GM23338 (cell line): ENCODE measurements at regions not wholly inside any gene's neighbourhood (a gene's known extent, or its start where the extent isn't known, plus 50 kb on each side); places are given as distances from the start of the nearest gene placed in this dataset.
"Not testable (repeated sequence)": the region's sequence is repeated elsewhere in the genome, so short reads cannot be mapped to it uniquely, and the experiment has no call there.

Source experiments
- ATAC-seq: fragments of 200-7000 bp; cut with Tn5 transposase; 3 replicates; pipeline ENCODE4 v1.9.1; 2020
- DNase-seq: peaks from one replicate; pipeline ENCODE4 v3.0.0-alpha.2; 2015; ENCODE audit warnings: low spot score
- H2AFZ ChIP-seq: fragments of 200-600 bp; sonication (generic); 2 replicates; pipeline ENCODE4 v1.8.0; 2016; ENCODE audit warnings: antibody characterized with exemption, mild to moderate bottlenecking, moderate library complexity
- H3F3A ChIP-seq: fragments of 200-600 bp; sonication (generic); replicated peaks from 2 replicates; pipeline ENCODE4 v1.8.0; 2017; ENCODE audit warnings: antibody characterized with exemption, mixed run types, low read depth
- H3K27ac ChIP-seq: fragments of 200-600 bp; sonication (generic); 2 replicates; pipeline ENCODE4 v1.6.1; 2016; ENCODE audit warnings: low read depth
- H3K27me3 ChIP-seq: fragments of 200-600 bp; sonication (generic); 2 replicates; pipeline ENCODE4 v1.8.0; 2016; ENCODE audit warnings: mild to moderate bottlenecking, mixed run types, moderate library complexity; ENCODE audit not compliant: insufficient read depth
- H3K36me3 ChIP-seq: fragments of 200-600 bp; sonication (generic); 2 replicates; pipeline ENCODE4 v1.8.0; 2016; ENCODE audit warnings: mild to moderate bottlenecking; ENCODE audit not compliant: insufficient read depth
- H3K4me1 ChIP-seq: fragments of 200-600 bp; sonication (generic); 2 replicates; pipeline ENCODE4 v1.8.0; 2016; ENCODE audit warnings: mild to moderate bottlenecking, moderate library complexity; ENCODE audit not compliant: insufficient read depth
- H3K4me2 ChIP-seq: fragments of 200-600 bp; sonication (generic); 2 replicates; pipeline ENCODE4 v1.7.1; 2017; ENCODE audit warnings: mixed run types
- H3K4me3 ChIP-seq: fragments of 200-600 bp; sonication (generic); 2 replicates; pipeline ENCODE4 v1.6.1; 2016; ENCODE audit warnings: mixed run types
- H3K79me2 ChIP-seq: fragments of 200-600 bp; sonication (generic); replicated peaks from 2 replicates; pipeline ENCODE4 v1.8.0; 2017; ENCODE audit warnings: mild to moderate bottlenecking; ENCODE audit not compliant: insufficient read depth
- H3K9me2 ChIP-seq: fragments of 200-600 bp; sonication (generic); 2 replicates; pipeline ENCODE4 v1.8.0; 2017; ENCODE audit not compliant: insufficient read depth
- H4K20me1 ChIP-seq: fragments of 200-600 bp; sonication (generic); replicated peaks from 2 replicates; pipeline ENCODE4 v1.8.0; 2017; ENCODE audit warnings: mild to moderate bottlenecking; ENCODE audit not compliant: insufficient read depth
- H3K27ac Mint-ChIP-seq: 2 replicates; pipeline ENCODE4 v1.8.0; 2020; ENCODE audit warnings: inconsistent platforms, mild to moderate bottlenecking, moderate library complexity, mixed read lengths
- H3K27me3 Mint-ChIP-seq: 3 replicates; pipeline ENCODE4 v1.8.0; 2022; ENCODE audit warnings: low read depth, mild to moderate bottlenecking, moderate library complexity, mixed read lengths, inconsistent platforms; ENCODE audit not compliant: insufficient read depth, poor library complexity
- H3K36me3 Mint-ChIP-seq: 3 replicates; pipeline ENCODE4 v1.8.0; 2021; ENCODE audit warnings: low read depth, mild to moderate bottlenecking, inconsistent platforms, moderate library complexity, mixed read lengths
- H3K4me1 Mint-ChIP-seq: 3 replicates; pipeline ENCODE4 v1.8.0; 2020; ENCODE audit warnings: mild to moderate bottlenecking, inconsistent platforms, mixed read lengths
- H3K4me3 Mint-ChIP-seq: 3 replicates; pipeline ENCODE4 v1.8.0; 2021; ENCODE audit warnings: moderate library complexity, mild to moderate bottlenecking, inconsistent platforms, mixed read lengths
- H3K9me3 Mint-ChIP-seq: 3 replicates; pipeline ENCODE4 v1.8.0; 2020; ENCODE audit warnings: moderate library complexity, mild to moderate bottlenecking, inconsistent platforms, mixed read lengths
- CREB1 ChIP-seq: fragments of 250-450 bp; sonication (Bioruptor Pico); IDR thresholded peaks from 2 replicates; pipeline ENCODE4 v1.5.0; 2020; ENCODE audit warnings: low read depth, mild to moderate bottlenecking, moderate library complexity
- ETS1 ChIP-seq: IDR thresholded peaks from 2 replicates; pipeline ENCODE4 v1.6.1; 2016; ENCODE audit warnings: antibody characterized with exemption
- EZH2 ChIP-seq: fragments of 200-600 bp; sonication (generic); IDR thresholded peaks from one replicate; pipeline ENCODE4 v1.8.0; 2017; ENCODE audit warnings: antibody characterized with exemption, mild to moderate bottlenecking, low read depth; ENCODE audit not compliant: unreplicated experiment
- EZH2phosphoT487 ChIP-seq: fragments of 200-600 bp; sonication (generic); IDR thresholded peaks from one replicate; pipeline ENCODE4 v1.8.1; 2018; ENCODE audit warnings: antibody characterized with exemption; ENCODE audit not compliant: unreplicated experiment
- JUNB ChIP-seq: IDR thresholded peaks from one replicate; pipeline ENCODE4 v1.6.1; 2016; ENCODE audit warnings: antibody characterized with exemption; ENCODE audit not compliant: unreplicated experiment
- NANOG ChIP-seq: IDR thresholded peaks from 2 replicates; pipeline ENCODE4 v1.6.1; 2016; ENCODE audit warnings: antibody characterized with exemption, borderline replicate concordance
- STAT1 ChIP-seq: IDR thresholded peaks from one replicate; pipeline ENCODE4 v1.6.1; 2016; ENCODE audit warnings: antibody characterized with exemption; ENCODE audit not compliant: unreplicated experiment
- ZNF114 ChIP-seq: fragments of 250-450 bp; sonication (Bioruptor Pico); IDR thresholded peaks from 2 replicates; pipeline ENCODE4 v1.5.0; 2020; ENCODE audit warnings: mild to moderate bottlenecking, moderate library complexity
- TF ChIP-seq, protein P1 (sequence below): fragments of 250-450 bp; sonication (Bioruptor Pico); IDR thresholded peaks from 2 replicates; pipeline ENCODE4 v1.5.0; 2020; ENCODE audit warnings: mild to moderate bottlenecking, moderate library complexity
- TF ChIP-seq, protein P2 (sequence below), 2 experiments: fragments of 200-600 bp in 1 of 2; sonication (generic) in 1 of 2; conservative IDR thresholded peaks; 2 replicates each; pipeline versions ENCODE4 v1.5.1 to v1.6.1; 2016 to 2017; ENCODE audit warnings: antibody characterized with exemption in 2 of 2, low read depth in 2 of 2, mild to moderate bottlenecking in 2 of 2, moderate library complexity in 1 of 2

DNA sequence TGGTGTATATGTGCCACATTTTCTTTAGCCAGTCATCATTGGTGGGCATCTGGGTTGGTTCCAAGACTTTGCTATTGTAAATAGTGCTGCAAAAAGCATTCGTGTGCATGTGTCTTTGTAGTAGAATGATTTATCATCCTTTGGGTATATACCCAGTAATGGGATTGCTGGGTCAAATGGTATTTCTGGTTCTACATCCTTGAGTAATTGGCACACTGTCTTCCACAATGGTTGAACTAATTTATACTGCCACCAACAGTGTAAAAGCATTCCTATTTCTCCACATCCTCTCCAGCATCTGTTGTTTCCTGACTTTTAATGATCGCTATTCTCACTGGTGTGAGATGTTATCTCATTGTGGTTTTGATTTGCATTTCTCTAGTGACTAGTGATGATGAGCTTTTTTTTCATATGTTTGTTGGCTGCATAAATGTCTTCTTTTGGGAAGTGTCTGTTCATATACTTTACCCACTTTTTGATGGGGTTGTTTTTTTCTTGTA, 264.6 kb upstream of the ETAA1 start:
- not testable (repeated sequence) for H3K27me3 Mint-ChIP-seq, H3K4me1 ChIP-seq, H3K36me3 Mint-ChIP-seq, DNase-seq, H3K4me1 Mint-ChIP-seq, H3F3A ChIP-seq, ATAC-seq, H3K27ac Mint-ChIP-seq, H3K79me2 ChIP-seq, H3K4me2 ChIP-seq, H3K4me3 Mint-ChIP-seq, H2AFZ ChIP-seq, H4K20me1 ChIP-seq, H3K4me3 ChIP-seq, H3K9me3 Mint-ChIP-seq, H3K27ac ChIP-seq, H3K36me3 ChIP-seq, H3K9me2 ChIP-seq, H3K27me3 ChIP-seq

GRCh38 chr2:67135208-67135607, 261.9 kb upstream of the ETAA1 start:
- Mint-ChIP-seq H3K4me1 (no peaks in the 10 kb centered on the region), H3K27me3 (no peaks in the 10 kb centered on the region), H3K36me3 (no peaks in the 10 kb centered on the region), H3K9me3 (no peaks in the 10 kb centered on the region), H3K4me3 (no peak overlapping the region), H3K27ac (no peak overlapping the region)
- H3F3A ChIP-seq = no peaks in the 10 kb centered on the region
- no peaks in the 10 kb centered on the region for H3K36me3 ChIP-seq
- no peak overlapping the region for H3K4me2 ChIP-seq
- H4K20me1 ChIP-seq = no peaks in the 10 kb centered on the region
- H2AFZ ChIP-seq = no peak overlapping the region
- ATAC-seq (no peak), DNase-seq (no peak)
- no peaks in the 10 kb centered on the region for H3K79me2 ChIP-seq
- no peaks in the 10 kb centered on the region for H3K9me2 ChIP-seq
- TF ChIP-seq ETS1 (no peak), JUNB (no peak), EZH2 (no peak), CREB1 (CRISPR knock-in tag) (no peak), STAT1 (no peak), EZH2phosphoT487 (no peak), ZNF114 (CRISPR knock-in tag) (no peak), NANOG (no peak)
- TF ChIP-seq, protein P1, sequence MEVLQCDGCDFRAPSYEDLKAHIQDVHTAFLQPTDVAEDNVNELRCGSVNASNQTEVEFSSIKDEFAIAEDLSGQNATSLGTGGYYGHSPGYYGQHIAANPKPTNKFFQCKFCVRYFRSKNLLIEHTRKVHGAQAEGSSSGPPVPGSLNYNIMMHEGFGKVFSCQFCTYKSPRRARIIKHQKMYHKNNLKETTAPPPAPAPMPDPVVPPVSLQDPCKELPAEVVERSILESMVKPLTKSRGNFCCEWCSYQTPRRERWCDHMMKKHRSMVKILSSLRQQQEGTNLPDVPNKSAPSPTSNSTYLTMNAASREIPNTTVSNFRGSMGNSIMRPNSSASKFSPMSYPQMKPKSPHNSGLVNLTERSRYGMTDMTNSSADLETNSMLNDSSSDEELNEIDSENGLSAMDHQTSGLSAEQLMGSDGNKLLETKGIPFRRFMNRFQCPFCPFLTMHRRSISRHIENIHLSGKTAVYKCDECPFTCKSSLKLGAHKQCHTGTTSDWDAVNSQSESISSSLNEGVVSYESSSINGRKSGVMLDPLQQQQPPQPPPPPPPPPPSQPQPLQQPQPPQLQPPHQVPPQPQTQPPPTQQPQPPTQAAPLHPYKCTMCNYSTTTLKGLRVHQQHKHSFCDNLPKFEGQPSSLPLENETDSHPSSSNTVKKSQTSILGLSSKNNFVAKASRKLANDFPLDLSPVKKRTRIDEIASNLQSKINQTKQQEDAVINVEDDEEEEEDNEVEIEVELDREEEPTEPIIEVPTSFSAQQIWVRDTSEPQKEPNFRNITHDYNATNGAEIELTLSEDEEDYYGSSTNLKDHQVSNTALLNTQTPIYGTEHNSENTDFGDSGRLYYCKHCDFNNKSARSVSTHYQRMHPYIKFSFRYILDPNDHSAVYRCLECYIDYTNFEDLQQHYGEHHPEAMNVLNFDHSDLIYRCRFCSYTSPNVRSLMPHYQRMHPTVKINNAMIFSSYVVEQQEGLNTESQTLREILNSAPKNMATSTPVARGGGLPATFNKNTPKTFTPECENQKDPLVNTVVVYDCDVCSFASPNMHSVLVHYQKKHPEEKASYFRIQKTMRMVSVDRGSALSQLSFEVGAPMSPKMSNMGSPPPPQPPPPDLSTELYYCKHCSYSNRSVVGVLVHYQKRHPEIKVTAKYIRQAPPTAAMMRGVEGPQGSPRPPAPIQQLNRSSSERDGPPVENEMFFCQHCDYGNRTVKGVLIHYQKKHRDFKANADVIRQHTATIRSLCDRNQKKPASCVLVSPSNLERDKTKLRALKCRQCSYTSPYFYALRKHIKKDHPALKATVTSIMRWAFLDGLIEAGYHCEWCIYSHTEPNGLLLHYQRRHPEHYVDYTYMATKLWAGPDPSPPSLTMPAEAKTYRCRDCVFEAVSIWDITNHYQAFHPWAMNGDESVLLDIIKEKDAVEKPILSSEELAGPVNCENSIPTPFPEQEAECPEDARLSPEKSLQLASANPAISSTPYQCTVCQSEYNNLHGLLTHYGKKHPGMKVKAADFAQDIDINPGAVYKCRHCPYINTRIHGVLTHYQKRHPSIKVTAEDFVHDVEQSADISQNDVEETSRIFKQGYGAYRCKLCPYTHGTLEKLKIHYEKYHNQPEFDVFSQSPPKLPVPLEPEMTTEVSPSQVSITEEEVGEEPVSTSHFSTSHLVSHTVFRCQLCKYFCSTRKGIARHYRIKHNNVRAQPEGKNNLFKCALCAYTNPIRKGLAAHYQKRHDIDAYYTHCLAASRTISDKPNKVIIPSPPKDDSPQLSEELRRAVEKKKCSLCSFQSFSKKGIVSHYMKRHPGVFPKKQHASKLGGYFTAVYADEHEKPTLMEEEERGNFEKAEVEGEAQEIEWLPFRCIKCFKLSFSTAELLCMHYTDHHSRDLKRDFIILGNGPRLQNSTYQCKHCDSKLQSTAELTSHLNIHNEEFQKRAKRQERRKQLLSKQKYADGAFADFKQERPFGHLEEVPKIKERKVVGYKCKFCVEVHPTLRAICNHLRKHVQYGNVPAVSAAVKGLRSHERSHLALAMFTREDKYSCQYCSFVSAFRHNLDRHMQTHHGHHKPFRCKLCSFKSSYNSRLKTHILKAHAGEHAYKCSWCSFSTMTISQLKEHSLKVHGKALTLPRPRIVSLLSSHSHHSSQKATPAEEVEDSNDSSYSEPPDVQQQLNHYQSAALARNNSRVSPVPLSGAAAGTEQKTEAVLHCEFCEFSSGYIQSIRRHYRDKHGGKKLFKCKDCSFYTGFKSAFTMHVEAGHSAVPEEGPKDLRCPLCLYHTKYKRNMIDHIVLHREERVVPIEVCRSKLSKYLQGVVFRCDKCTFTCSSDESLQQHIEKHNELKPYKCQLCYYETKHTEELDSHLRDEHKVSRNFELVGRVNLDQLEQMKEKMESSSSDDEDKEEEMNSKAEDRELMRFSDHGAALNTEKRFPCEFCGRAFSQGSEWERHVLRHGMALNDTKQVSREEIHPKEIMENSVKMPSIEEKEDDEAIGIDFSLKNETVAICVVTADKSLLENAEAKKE = no peak
- TF ChIP-seq, protein P2, sequence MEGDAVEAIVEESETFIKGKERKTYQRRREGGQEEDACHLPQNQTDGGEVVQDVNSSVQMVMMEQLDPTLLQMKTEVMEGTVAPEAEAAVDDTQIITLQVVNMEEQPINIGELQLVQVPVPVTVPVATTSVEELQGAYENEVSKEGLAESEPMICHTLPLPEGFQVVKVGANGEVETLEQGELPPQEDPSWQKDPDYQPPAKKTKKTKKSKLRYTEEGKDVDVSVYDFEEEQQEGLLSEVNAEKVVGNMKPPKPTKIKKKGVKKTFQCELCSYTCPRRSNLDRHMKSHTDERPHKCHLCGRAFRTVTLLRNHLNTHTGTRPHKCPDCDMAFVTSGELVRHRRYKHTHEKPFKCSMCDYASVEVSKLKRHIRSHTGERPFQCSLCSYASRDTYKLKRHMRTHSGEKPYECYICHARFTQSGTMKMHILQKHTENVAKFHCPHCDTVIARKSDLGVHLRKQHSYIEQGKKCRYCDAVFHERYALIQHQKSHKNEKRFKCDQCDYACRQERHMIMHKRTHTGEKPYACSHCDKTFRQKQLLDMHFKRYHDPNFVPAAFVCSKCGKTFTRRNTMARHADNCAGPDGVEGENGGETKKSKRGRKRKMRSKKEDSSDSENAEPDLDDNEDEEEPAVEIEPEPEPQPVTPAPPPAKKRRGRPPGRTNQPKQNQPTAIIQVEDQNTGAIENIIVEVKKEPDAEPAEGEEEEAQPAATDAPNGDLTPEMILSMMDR (conservative IDR thresholded peaks at IDR 0.05; ENCODE audit: low read depth in 2 of 2) = no peak
- H3K4me3 ChIP-seq = no peak overlapping the region
- no peak overlapping the region for H3K27ac ChIP-seq
- H3K4me1 ChIP-seq = no peaks in the 10 kb centered on the region
- no peaks in the 10 kb centered on the region for H3K27me3 ChIP-seq
